C4-2B (cell line): ENCODE measurements at regions not wholly inside any gene's neighbourhood (a gene's known extent, or its start where the extent isn't known, plus 50 kb on each side); places are given as distances from the start of the nearest gene placed in this dataset.

Experiments used
- CTCF ChIP-seq: fragments of 450-650 bp; conservative IDR thresholded peaks from 2 replicates; pipeline ENCODE4 v1.5.1; 2017; ENCODE audit warnings: mild to moderate bottlenecking
- ZFX ChIP-seq: fragments of 450-650 bp; IDR thresholded peaks from 2 replicates; pipeline ENCODE4 v1.6.1; 2017

- TF ChIP-seq CTCF (no peak), ZFX (no peak)
Observed at GRCh38 chr7:110129159-110129558, 961.8 kb upstream of the LRRN3 start.
